ENCODE measurements at regions not wholly inside any gene's neighbourhood (a gene's known extent, or its start where the extent isn't known, plus 50 kb on each side); places are given as distances from the start of the nearest gene placed in this dataset.

- no peaks in the 10 kb centered on the region for H3K9me1 ChIP-seq (replicated peaks; ENCODE audit: control insufficient read depth, extremely low read depth, insufficient read depth, low read length)
- no peak overlapping the region for H3K4me2 ChIP-seq (ENCODE audit: insufficient read depth, low read length)
- no peaks in the 10 kb centered on the region for H3K9me3 ChIP-seq (replicated peaks; ENCODE audit: control insufficient read depth, insufficient read depth, low read length)
- ChIA-PET CTCF (no interaction called here), POLR2A (no interaction called here)
- FAIRE-seq (no peak), DNase-seq (ENCODE audit: low read depth, low spot score) (no peak)
- TF ChIP-seq MAX (IDR thresholded peaks at IDR 0.05; ENCODE audit: insufficient read depth, insufficient read length), result no peak
- dilution Hi-C loops (cut with MboI; ENCODE audit: extremely low pct_ligation_motif_present, low sequenced_read_pairs) (no loop called here), intact Hi-C loops (cut with micrococcal nuclease) (no loop called here)
- BruUV-seq (replicated peaks), result no TSS peak
- H2AFZ ChIP-seq (ENCODE audit: low read depth, low read length), result no peak overlapping the region
- no peaks in the 10 kb centered on the region for H3K36me3 ChIP-seq (ENCODE audit: control insufficient read depth in 2 of 2, extremely low read depth in 1 of 2, insufficient read depth in 2 of 2, low read length in 2 of 2)
- H4K20me1 ChIP-seq (replicated peaks; ENCODE audit: control insufficient read depth, extremely low read depth, insufficient read depth, low read length), result no peaks in the 10 kb centered on the region
- H3K4me1 ChIP-seq (ENCODE audit: control insufficient read depth, extremely low read depth, insufficient read depth, low read length), result no peaks in the 10 kb centered on the region
- H3K27me3 ChIP-seq (ENCODE audit: control insufficient read depth in 2 of 2, insufficient read depth in 2 of 2, low read length in 2 of 2), result peaks cover 2 to 4% of the 10 kb centered on the region in 2 experiments
- H3K27ac ChIP-seq (ENCODE audit: insufficient read depth, low read depth, low read length), result no peak overlapping the region
- H3K4me3 ChIP-seq (replicated peaks in 1 of 3; ENCODE audit: insufficient read depth in 1 of 3, low read depth in 1 of 3, low read length in 3 of 3), result no peak overlapping the region
- H3K9ac ChIP-seq (replicated peaks; ENCODE audit: extremely low read depth, insufficient read depth, low read length), result no peak overlapping the region
- H3K79me2 ChIP-seq (ENCODE audit: control insufficient read depth, insufficient read depth, low read length), result no peaks in the 10 kb centered on the region
Observed at GRCh38 chr9:87392086-87392485, 105.6 kb upstream of the DAPK1 start.

GRCh38 chr9:87393706-87394230, 103.9 kb upstream of the DAPK1 start:
- Histone ChIP-seq H3K79me2 (ENCODE audit: control insufficient read depth, insufficient read depth, low read length) (no peaks in the 10 kb centered on the region), H3K9me3 (replicated peaks; ENCODE audit: control insufficient read depth, insufficient read depth, low read length) (no peaks in the 10 kb centered on the region), H3K27me3 (ENCODE audit: control insufficient read depth in 2 of 2, insufficient read depth in 2 of 2, low read length in 2 of 2) (peaks cover 2 to 4% of the 10 kb centered on the region in 2 experiments), H3K9me1 (replicated peaks; ENCODE audit: control insufficient read depth, extremely low read depth, insufficient read depth, low read length) (no peaks in the 10 kb centered on the region), H2AFZ (ENCODE audit: low read depth, low read length) (no peak overlapping the region), H3K36me3 (ENCODE audit: control insufficient read depth in 2 of 2, extremely low read depth in 1 of 2, insufficient read depth in 2 of 2, low read length in 2 of 2) (no peaks in the 10 kb centered on the region), H3K9ac (replicated peaks; ENCODE audit: extremely low read depth, insufficient read depth, low read length) (no peak overlapping the region), H3K4me1 (ENCODE audit: control insufficient read depth, extremely low read depth, insufficient read depth, low read length) (no peaks in the 10 kb centered on the region), H3K27ac (ENCODE audit: insufficient read depth, low read depth, low read length) (no peak overlapping the region), H3K4me3 (replicated peaks in 1 of 3; ENCODE audit: insufficient read depth in 1 of 3, low read depth in 1 of 3, low read length in 3 of 3) (no peak overlapping the region), H3K4me2 (ENCODE audit: insufficient read depth, low read length) (no peak overlapping the region), H4K20me1 (replicated peaks; ENCODE audit: control insufficient read depth, extremely low read depth, insufficient read depth, low read length) (no peaks in the 10 kb centered on the region)
- ChIA-PET POLR2A (no interaction called here), CTCF (no interaction called here)
- FAIRE-seq (no peak), DNase-seq (ENCODE audit: low read depth, low spot score) (no peak)
- no peak for TF ChIP-seq POLR2A (IDR thresholded peaks at IDR 0.05; ENCODE audit: low read depth, low read length)
- no peak for TF ChIP-seq MYC (IDR thresholded peaks at IDR 0.05; ENCODE audit: low read depth, low read length)
- TF ChIP-seq FOS (IDR thresholded peaks at IDR 0.05; ENCODE audit: borderline replicate concordance, insufficient read depth, low read length), result no peak
- no peak for TF ChIP-seq CTCF (IDR thresholded peaks at IDR 0.05; ENCODE audit: extremely low read depth in 1 of 2, insufficient read depth in 1 of 2, low read depth in 1 of 2, low read length in 2 of 2)
- no peak for TF ChIP-seq GATA2 (IDR thresholded peaks at IDR 0.05; ENCODE audit: insufficient read depth, insufficient read length, low read depth, low read length)
- TF ChIP-seq MAX (IDR thresholded peaks at IDR 0.05; ENCODE audit: insufficient read depth, insufficient read length), result no peak
- TF ChIP-seq JUN (IDR thresholded peaks at IDR 0.05; ENCODE audit: borderline replicate concordance, insufficient read depth, insufficient read length, low read depth), result no peak
- no peak for TF ChIP-seq POLR2AphosphoS5 (IDR thresholded peaks at IDR 0.05; ENCODE audit: insufficient read depth, low read depth, low read length)
- TF ChIP-seq EZH2 (IDR thresholded peaks at IDR 0.05; ENCODE audit: borderline replicate concordance, low read depth, low read length, severe bottlenecking), result no peak
- dilution Hi-C loops (cut with MboI; ENCODE audit: extremely low pct_ligation_motif_present, low sequenced_read_pairs), result no loop called here
- intact Hi-C loops (cut with micrococcal nuclease), result no loop called here
- no TSS peak for BruUV-seq (replicated peaks)

All from endothelial cell of umbilical vein (primary cell).